ENCODE measurements at regions not wholly inside any gene's neighbourhood (a gene's known extent, or its start where the extent isn't known, plus 50 kb on each side); places are given as distances from the start of the nearest gene placed in this dataset.
A peak's percentile ranks its signal among the peaks of the same experiment; 100 is the strongest.

GRCh38 chr1:25035523-25036116 is 105.5 kb upstream of the RUNX3 start:
- H3K36me3 ChIP-seq (replicated peaks in 1 of 2; ENCODE audit: control insufficient read depth in 1 of 2, insufficient read depth in 2 of 2, low read length in 2 of 2), result no peaks in the 10 kb centered on the region
- BruUV-seq (replicated peaks), result no TSS peak
- ChIA-PET POLR2A (no interaction called here), CTCF (ENCODE audit: low intra/inter-chr PET ratio, low total read pairs) (no interaction called here)
- TF ChIP-seq ZNF512B (CRISPR knock-in tag; IDR thresholded peaks at IDR 0.05; ENCODE audit: borderline replicate concordance), result no peak
- 0 out of 2 replicates have a peak, but pooled peaks have one; percentile 3 for TF ChIP-seq PLRG1 (conservative IDR thresholded peaks at IDR 0.05)
- peaks cover 7% of the 10 kb centered on the region; the same call in 1 of the 2 replicates for H3K4me1 ChIP-seq (ENCODE audit: insufficient read depth, low read length)
- no peaks in the 10 kb centered on the region for H4K20me1 ChIP-seq (ENCODE audit: insufficient read depth, low read length)
- no peak overlapping the region for H3K27ac ChIP-seq (ENCODE audit: extremely low read length, insufficient read depth, low read length)
- in situ Hi-C loops (cut with HindIII; ENCODE audit: extremely low pct_ligation_motif_present, low pct_unique_long_range_greater_than_20kb), result loop anchor here (5.0 kb wide), 2 partner anchors 103 to 188 kb away; partner anchors contain the start of gene RUNX3
- H3K79me2 ChIP-seq (ENCODE audit: insufficient read depth, low read length), result no peaks in the 10 kb centered on the region
- no peak overlapping the region for H3K4me3 ChIP-seq (replicated peaks in 1 of 3; ENCODE audit: insufficient read depth in 1 of 3, low read depth in 2 of 3, low read length in 3 of 3)
- DNase-seq (ENCODE audit: low spot score), result no peak
- peaks cover 3 to 26% of the 10 kb centered on the region in 2 experiments; a peak in 2 of 5 replicates for H3K27me3 ChIP-seq (ENCODE audit: control insufficient read depth in 1 of 2, insufficient read depth in 2 of 2, low read length in 2 of 2)
- no peak overlapping the region for H3K9ac ChIP-seq (ENCODE audit: insufficient read depth, low read depth, low read length)
- FAIRE-seq, result no peak
- ATAC-seq, result no peak
- intact Hi-C loops (cut with micrococcal nuclease; ENCODE audit: unreplicated experiment), result loop anchor here (5.0 kb wide), 1 partner anchor 172 kb away; no protein-coding TSS in a partner anchor
- no peaks in the 10 kb centered on the region for H3K9me3 ChIP-seq (ENCODE audit: low read length)
- H2AFZ ChIP-seq (ENCODE audit: low read length), result no peak overlapping the region
- WGBS (ENCODE audit: low lambda C conversion rate), result no CpG with 5 or more reads among the region's 1 CpG
- no peak overlapping the region for H3K4me2 ChIP-seq (ENCODE audit: low read depth, low read length)

GRCh38 chr1:25034736-25035522 is 104.9 kb upstream of the RUNX3 start:
- POLR2A ChIA-PET, result no interaction called here
- FAIRE-seq (no peak), DNase-seq (ENCODE audit: low spot score) (no peak), ATAC-seq (no peak)
- H4K20me1 ChIP-seq (ENCODE audit: insufficient read depth, low read length), result no peaks in the 10 kb centered on the region
- H3K9ac ChIP-seq (ENCODE audit: insufficient read depth, low read depth, low read length), result no peak overlapping the region
- H3K4me1 ChIP-seq (ENCODE audit: insufficient read depth, low read length), result peaks cover 7% of the 10 kb centered on the region; the same call in 1 of the 2 replicates
- H3K27ac ChIP-seq (ENCODE audit: extremely low read length, insufficient read depth, low read length), result no peak overlapping the region
- H3K9me3 ChIP-seq (ENCODE audit: low read length), result no peaks in the 10 kb centered on the region
- no peak overlapping the region for H3K4me3 ChIP-seq (replicated peaks in 1 of 3; ENCODE audit: insufficient read depth in 1 of 3, low read depth in 2 of 3, low read length in 3 of 3)
- intact Hi-C loops (cut with micrococcal nuclease; ENCODE audit: unreplicated experiment), result loop anchor here (5.0 kb wide), 1 partner anchor 172 kb away; no protein-coding TSS in a partner anchor
- H3K36me3 ChIP-seq (replicated peaks in 1 of 2; ENCODE audit: control insufficient read depth in 1 of 2, insufficient read depth in 2 of 2, low read length in 2 of 2), result no peaks in the 10 kb centered on the region
- CTCF ChIA-PET (ENCODE audit: low intra/inter-chr PET ratio, low total read pairs), result interaction anchor here (0.6 kb wide), 1 partner anchor 170 kb away, joined by 3 read pairs; no protein-coding TSS in a partner anchor
- in situ Hi-C loops (cut with HindIII; ENCODE audit: extremely low pct_ligation_motif_present, low pct_unique_long_range_greater_than_20kb), result loop anchor here (5.0 kb wide), 2 partner anchors 103 to 188 kb away; partner anchors contain the start of gene RUNX3
- WGBS (ENCODE audit: low lambda C conversion rate), result 41% methylated on average over 6 of the region's 14 CpGs
- no TSS peak for BruUV-seq (replicated peaks)
- no peaks in the 10 kb centered on the region for H3K79me2 ChIP-seq (ENCODE audit: insufficient read depth, low read length)
- peaks cover 3 to 26% of the 10 kb centered on the region in 2 experiments; a peak in 2 of 5 replicates for H3K27me3 ChIP-seq (ENCODE audit: control insufficient read depth in 1 of 2, insufficient read depth in 2 of 2, low read length in 2 of 2)
- H3K4me2 ChIP-seq (ENCODE audit: low read depth, low read length), result no peak overlapping the region
- H2AFZ ChIP-seq (ENCODE audit: low read length), result no peak overlapping the region
- no peak for TF ChIP-seq ZNF280D (CRISPR knock-in tag; IDR thresholded peaks at IDR 0.05)
- no peak for TF ChIP-seq EED (CRISPR knock-in tag; IDR thresholded peaks at IDR 0.05)
- no peak for TF ChIP-seq ZNF761 (CRISPR knock-in tag; conservative IDR thresholded peaks at IDR 0.05)

Data from HepG2 (cell line).